ENCODE measurements at regions not wholly inside any gene's neighbourhood (a gene's known extent, or its start where the extent isn't known, plus 50 kb on each side); places are given as distances from the start of the nearest gene placed in this dataset.

- WGBS = 24% methylated on average over 5 of the region's 5 CpGs
- no peaks in the 10 kb centered on the region for H3K27me3 ChIP-seq (replicated peaks; ENCODE audit: insufficient read depth)
- H3K4me1 ChIP-seq (replicated peaks) = no peaks in the 10 kb centered on the region
- no peak for DNase-seq (ENCODE audit: low spot score)
- H3K9me3 ChIP-seq = no peaks in the 10 kb centered on the region
- H3K36me3 ChIP-seq = no peaks in the 10 kb centered on the region
- intact Hi-C loops (cut with DNase I) = no loop called here
- H3K4me3 ChIP-seq = no peak overlapping the region
- no peak overlapping the region for H3K27ac ChIP-seq
- no peak for TF ChIP-seq CTCF (IDR thresholded peaks at IDR 0.05)
- TF ChIP-seq POLR2A (IDR thresholded peaks at IDR 0.05) = no peak
- TF ChIP-seq POLR2AphosphoS5 (IDR thresholded peaks at IDR 0.05) = no peak
These were observed 89.3 kb upstream of the SV2C start for GRCh38 chr5:75993643-75994520.

GRCh38 chr5:75993183-75993582 lies 90.0 kb upstream of the SV2C start:
- intact Hi-C loops (cut with DNase I) = no loop called here
- WGBS = 65% methylated on average over 6 of the region's 6 CpGs
- H3K27ac ChIP-seq = no peak overlapping the region
- DNase-seq (ENCODE audit: low spot score) = no peak
- no peak overlapping the region for H3K4me3 ChIP-seq
- no peaks in the 10 kb centered on the region for H3K36me3 ChIP-seq
- TF ChIP-seq POLR2A (IDR thresholded peaks at IDR 0.05) (no peak), POLR2AphosphoS5 (IDR thresholded peaks at IDR 0.05) (no peak), CTCF (IDR thresholded peaks at IDR 0.05) (no peak)
- H3K4me1 ChIP-seq (replicated peaks) = no peaks in the 10 kb centered on the region
- H3K9me3 ChIP-seq = no peaks in the 10 kb centered on the region
- H3K27me3 ChIP-seq (replicated peaks; ENCODE audit: insufficient read depth) = no peaks in the 10 kb centered on the region

- DNase-seq (ENCODE audit: low spot score) = no peak
- no peaks in the 10 kb centered on the region for H3K4me1 ChIP-seq (replicated peaks)
- no peaks in the 10 kb centered on the region for H3K27me3 ChIP-seq (replicated peaks; ENCODE audit: insufficient read depth)
- intact Hi-C loops (cut with DNase I) = no loop called here
- no peaks in the 10 kb centered on the region for H3K36me3 ChIP-seq
- H3K9me3 ChIP-seq = no peaks in the 10 kb centered on the region
- TF ChIP-seq CTCF (IDR thresholded peaks at IDR 0.05) (no peak), POLR2AphosphoS5 (IDR thresholded peaks at IDR 0.05) (no peak), POLR2A (IDR thresholded peaks at IDR 0.05) (no peak)
- no peak overlapping the region for H3K27ac ChIP-seq
- no peak overlapping the region for H3K4me3 ChIP-seq
These were observed 90.4 kb upstream of the SV2C start for GRCh38 chr5:75992753-75993152.

GRCh38 chr5:75985077-75985476 lies 98.1 kb upstream of the SV2C start:
- Histone ChIP-seq H3K4me3 (no peak overlapping the region), H3K9me3 (no peaks in the 10 kb centered on the region), H3K36me3 (no peaks in the 10 kb centered on the region), H3K27ac (no peak overlapping the region), H3K4me1 (replicated peaks) (no peaks in the 10 kb centered on the region), H3K27me3 (replicated peaks; ENCODE audit: insufficient read depth) (no peaks in the 10 kb centered on the region)
- WGBS = 53% methylated on average over 3 of the region's 3 CpGs
- TF ChIP-seq CTCF (IDR thresholded peaks at IDR 0.05) (no peak), POLR2AphosphoS5 (IDR thresholded peaks at IDR 0.05) (no peak), POLR2A (IDR thresholded peaks at IDR 0.05) (no peak)
- intact Hi-C loops (cut with DNase I) = no loop called here
- DNase-seq (ENCODE audit: low spot score) = no peak

GRCh38 chr5:75975496-75975895 lies 107.7 kb upstream of the SV2C start:
- Histone ChIP-seq H3K9me3 (no peaks in the 10 kb centered on the region), H3K27ac (no peak overlapping the region), H3K4me1 (replicated peaks) (no peaks in the 10 kb centered on the region), H3K4me3 (no peak overlapping the region), H3K27me3 (replicated peaks; ENCODE audit: insufficient read depth) (no peaks in the 10 kb centered on the region), H3K36me3 (no peaks in the 10 kb centered on the region)
- no peak for TF ChIP-seq POLR2AphosphoS5 (IDR thresholded peaks at IDR 0.05)
- no peak for TF ChIP-seq CTCF (IDR thresholded peaks at IDR 0.05)
- TF ChIP-seq POLR2A (IDR thresholded peaks at IDR 0.05) = no peak
- 79% methylated on average over 5 of the region's 5 CpGs for WGBS
- DNase-seq (ENCODE audit: low spot score) = no peak
- intact Hi-C loops (cut with DNase I) = no loop called here
